ENCODE measurements at regions not wholly inside any gene's neighbourhood (a gene's known extent, or its start where the extent isn't known, plus 50 kb on each side); places are given as distances from the start of the nearest gene placed in this dataset.

DNA sequence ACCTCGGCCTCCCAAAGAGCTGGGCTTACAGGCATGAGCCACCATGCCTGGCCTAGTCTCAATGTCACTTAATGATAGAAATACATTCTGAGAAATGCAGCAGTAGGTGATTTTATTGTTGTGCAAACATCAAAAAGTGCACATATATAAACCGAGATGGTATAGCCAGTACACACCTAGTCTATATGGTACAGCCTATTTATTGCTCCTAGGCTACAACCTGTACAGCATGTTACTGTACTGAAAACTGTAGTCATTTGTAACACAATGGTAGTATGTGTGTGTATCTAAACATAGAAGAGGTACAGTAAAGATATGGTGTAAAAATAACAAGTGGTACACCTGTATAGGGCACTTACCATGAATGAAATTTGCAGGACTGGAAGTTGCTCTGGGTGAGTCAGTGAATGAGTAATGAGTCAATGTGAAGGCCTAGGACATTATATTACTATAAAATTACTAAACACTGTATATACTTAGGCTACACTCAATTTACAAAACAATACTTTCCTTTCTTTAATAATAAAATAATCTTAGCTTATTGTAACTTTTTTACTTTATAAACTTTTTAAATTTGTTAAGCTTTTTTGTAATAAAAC, 166.7 kb upstream of the SYT1 start:
- H3K4me1 Mint-ChIP-seq (ENCODE audit: low read depth) = no peaks in the 10 kb centered on the region
- DNase-seq (ENCODE audit: low spot score, unreplicated experiment) = no peak

DNA sequence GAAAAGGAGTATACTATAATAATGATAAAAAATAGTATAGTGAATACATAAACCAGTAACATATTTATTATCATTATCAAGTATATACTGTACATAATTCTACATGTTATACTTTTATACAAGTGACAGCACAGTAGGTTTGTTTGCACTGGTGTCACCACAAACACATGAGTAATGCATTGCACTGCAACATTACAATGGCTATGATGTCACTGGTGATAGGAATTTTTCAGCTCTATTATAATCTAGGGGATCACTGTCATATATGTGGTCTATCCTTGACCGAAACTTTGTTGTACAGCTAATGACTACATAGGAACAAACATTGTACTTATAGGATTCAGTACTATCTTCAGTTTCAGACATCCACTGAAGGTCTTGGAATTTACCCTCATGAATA, 165.8 kb upstream of the SYT1 start:
- Mint-ChIP-seq H3K36me3 (ENCODE audit: insufficient read depth) (no peaks in the 10 kb centered on the region), H3K27ac (no peak overlapping the region), H3K4me3 (ENCODE audit: low read depth) (no peak overlapping the region), H3K27me3 (no peaks in the 10 kb centered on the region), H3K9me3 (ENCODE audit: low read depth) (no peaks in the 10 kb centered on the region), H3K4me1 (ENCODE audit: low read depth) (no peaks in the 10 kb centered on the region)
- DNase-seq (ENCODE audit: low spot score, unreplicated experiment) = no peak
- TF ChIP-seq, protein P1, sequence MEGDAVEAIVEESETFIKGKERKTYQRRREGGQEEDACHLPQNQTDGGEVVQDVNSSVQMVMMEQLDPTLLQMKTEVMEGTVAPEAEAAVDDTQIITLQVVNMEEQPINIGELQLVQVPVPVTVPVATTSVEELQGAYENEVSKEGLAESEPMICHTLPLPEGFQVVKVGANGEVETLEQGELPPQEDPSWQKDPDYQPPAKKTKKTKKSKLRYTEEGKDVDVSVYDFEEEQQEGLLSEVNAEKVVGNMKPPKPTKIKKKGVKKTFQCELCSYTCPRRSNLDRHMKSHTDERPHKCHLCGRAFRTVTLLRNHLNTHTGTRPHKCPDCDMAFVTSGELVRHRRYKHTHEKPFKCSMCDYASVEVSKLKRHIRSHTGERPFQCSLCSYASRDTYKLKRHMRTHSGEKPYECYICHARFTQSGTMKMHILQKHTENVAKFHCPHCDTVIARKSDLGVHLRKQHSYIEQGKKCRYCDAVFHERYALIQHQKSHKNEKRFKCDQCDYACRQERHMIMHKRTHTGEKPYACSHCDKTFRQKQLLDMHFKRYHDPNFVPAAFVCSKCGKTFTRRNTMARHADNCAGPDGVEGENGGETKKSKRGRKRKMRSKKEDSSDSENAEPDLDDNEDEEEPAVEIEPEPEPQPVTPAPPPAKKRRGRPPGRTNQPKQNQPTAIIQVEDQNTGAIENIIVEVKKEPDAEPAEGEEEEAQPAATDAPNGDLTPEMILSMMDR (IDR thresholded peaks at IDR 0.05; ENCODE audit: unreplicated experiment) = no peak

More for the DNA sequence above, 166.7 kb upstream of the SYT1 start:
- H3K9me3 Mint-ChIP-seq (ENCODE audit: low read depth) = no peaks in the 10 kb centered on the region
- no peak overlapping the region for H3K27ac Mint-ChIP-seq
- no peaks in the 10 kb centered on the region for H3K27me3 Mint-ChIP-seq
- H3K36me3 Mint-ChIP-seq (ENCODE audit: insufficient read depth) = no peaks in the 10 kb centered on the region
- H3K4me3 Mint-ChIP-seq (ENCODE audit: low read depth) = no peak overlapping the region
- TF ChIP-seq, protein P1 (IDR thresholded peaks at IDR 0.05; ENCODE audit: unreplicated experiment) = no peak

DNA sequence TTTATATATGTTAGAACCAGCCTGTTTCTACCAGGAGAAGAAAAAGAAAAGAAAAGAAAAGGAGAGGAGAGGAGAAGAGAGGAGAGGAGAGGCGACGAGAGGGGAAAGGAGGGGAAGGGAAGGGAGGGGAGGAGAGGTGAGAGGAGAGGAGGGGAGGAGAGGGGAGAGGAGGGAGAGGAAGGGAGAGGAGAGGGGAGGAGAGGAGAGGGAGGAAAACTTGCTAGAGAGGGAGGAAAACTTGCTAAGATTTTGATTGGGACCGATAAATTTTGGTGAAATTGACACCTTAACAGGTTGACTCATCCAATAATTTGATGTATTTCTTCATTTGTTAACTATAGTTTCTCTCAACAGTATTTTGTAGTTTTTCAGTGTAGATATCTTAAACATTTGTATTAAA, 164.0 kb upstream of the SYT1 start:
- no peaks in the 10 kb centered on the region for H3K36me3 Mint-ChIP-seq (ENCODE audit: insufficient read depth)
- no peak overlapping the region for H3K27ac Mint-ChIP-seq
- no peak overlapping the region for H3K4me3 Mint-ChIP-seq (ENCODE audit: low read depth)
- no peaks in the 10 kb centered on the region for H3K4me1 Mint-ChIP-seq (ENCODE audit: low read depth)
- TF ChIP-seq, protein P1 (IDR thresholded peaks at IDR 0.05; ENCODE audit: unreplicated experiment) = no peak
- no peak for DNase-seq (ENCODE audit: low spot score, unreplicated experiment)
- H3K9me3 Mint-ChIP-seq (ENCODE audit: low read depth) = no peaks in the 10 kb centered on the region
- H3K27me3 Mint-ChIP-seq = no peaks in the 10 kb centered on the region

DNA sequence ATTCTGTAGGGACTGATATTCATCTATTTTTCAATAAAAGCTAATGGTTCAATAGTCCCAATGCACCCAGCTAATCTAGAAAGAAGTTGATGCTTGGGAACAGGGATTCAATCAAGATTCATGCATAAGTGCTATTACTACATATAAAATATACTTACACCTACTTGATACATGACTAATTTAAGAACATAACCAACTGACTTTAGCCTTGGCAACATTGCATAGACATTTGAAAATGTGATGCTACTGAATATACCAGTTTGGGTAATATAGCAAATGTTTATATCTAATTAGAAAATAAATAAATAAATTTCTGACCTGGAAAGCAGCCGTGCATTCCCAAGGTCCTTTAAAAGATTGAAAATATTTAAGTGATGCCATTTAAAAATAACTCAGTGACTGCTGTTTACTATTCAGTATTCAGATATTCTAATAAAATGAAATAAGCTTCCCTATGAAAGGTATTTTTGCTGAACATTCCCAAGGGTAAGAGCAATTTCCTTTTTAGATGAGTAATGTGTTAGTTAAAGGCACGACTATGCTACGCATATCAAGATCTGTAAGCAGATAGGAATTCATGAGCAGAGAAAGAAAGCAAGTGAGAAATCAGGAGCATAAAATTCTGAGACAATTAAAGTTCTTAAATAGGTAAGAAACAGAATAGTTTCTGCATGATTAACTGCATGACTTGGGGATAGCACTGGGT, 160.6 kb upstream of the SYT1 start:
- TF ChIP-seq, protein P1 (IDR thresholded peaks at IDR 0.05; ENCODE audit: unreplicated experiment) = no peak
- Mint-ChIP-seq H3K4me1 (ENCODE audit: low read depth) (no peaks in the 10 kb centered on the region), H3K36me3 (ENCODE audit: insufficient read depth) (no peaks in the 10 kb centered on the region), H3K9me3 (ENCODE audit: low read depth) (no peaks in the 10 kb centered on the region), H3K27me3 (no peaks in the 10 kb centered on the region), H3K4me3 (ENCODE audit: low read depth) (no peak overlapping the region), H3K27ac (no peak overlapping the region)
- DNase-seq (ENCODE audit: low spot score, unreplicated experiment) = no peak

DNA sequence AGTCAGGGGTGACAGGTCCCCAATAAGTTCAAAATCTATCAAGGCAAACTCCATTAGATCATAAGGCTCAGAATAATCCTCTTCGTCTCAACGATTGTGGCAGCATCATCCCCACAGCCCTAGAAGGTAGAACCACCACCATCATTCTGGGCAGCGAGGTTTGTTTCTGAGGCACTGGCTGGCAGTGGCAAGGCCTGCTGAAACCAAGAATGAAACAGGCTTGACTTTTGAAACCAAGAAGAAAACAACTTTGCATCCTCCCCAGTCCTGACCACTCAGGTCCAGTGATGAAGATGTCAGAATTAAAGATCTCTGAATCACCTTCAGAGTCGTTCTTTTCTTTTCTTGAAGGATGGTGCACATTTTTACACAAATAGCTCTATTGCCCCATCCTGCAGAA, 152.6 kb upstream of the SYT1 start:
- Mint-ChIP-seq H3K4me1 (ENCODE audit: low read depth) (no peaks in the 10 kb centered on the region), H3K27me3 (no peaks in the 10 kb centered on the region), H3K36me3 (ENCODE audit: insufficient read depth) (no peaks in the 10 kb centered on the region), H3K4me3 (ENCODE audit: low read depth) (no peak overlapping the region), H3K9me3 (ENCODE audit: low read depth) (no peaks in the 10 kb centered on the region), H3K27ac (no peak overlapping the region)
- TF ChIP-seq, protein P1 (IDR thresholded peaks at IDR 0.05; ENCODE audit: unreplicated experiment) = no peak
- DNase-seq (ENCODE audit: low spot score, unreplicated experiment) = no peak
